ENCODE measurements at regions not wholly inside any gene's neighbourhood (a gene's known extent, or its start where the extent isn't known, plus 50 kb on each side); places are given as distances from the start of the nearest gene placed in this dataset.
"Not testable (repeated sequence)": the region's sequence is repeated elsewhere in the genome, so short reads cannot be mapped to it uniquely, and the experiment has no call there.

DNA sequence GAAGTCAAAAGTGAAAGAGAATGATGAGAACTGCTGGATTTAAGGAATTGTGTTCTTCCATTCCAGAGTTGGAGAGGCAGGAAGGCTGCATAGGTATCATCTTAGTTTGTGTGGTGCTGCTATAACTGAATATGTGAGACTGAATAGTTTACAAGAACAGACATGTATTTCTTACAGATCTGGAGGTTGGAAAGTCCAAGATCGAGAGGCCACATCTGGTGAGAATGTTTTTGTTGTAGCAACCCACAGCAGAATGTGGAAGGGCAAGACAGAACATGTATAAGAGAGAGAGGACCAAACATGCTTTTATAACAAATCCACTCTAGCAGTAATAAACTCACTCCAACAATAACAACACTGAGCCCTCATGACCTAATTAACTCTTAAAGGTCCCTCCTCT is 408.6 kb downstream of the FAM47B start:
- no peak for ATAC-seq (replicated peaks in 1 of 2)
- H3K4me3 Mint-ChIP-seq = no peak overlapping the region

GRCh38 chrX:35351795-35352483 is 409.3 kb downstream of the FAM47B start:
- Mint-ChIP-seq H3K27ac (no peak overlapping the region), H3K27me3 (ENCODE audit: low read depth) (no peaks in the 10 kb centered on the region), H3K4me1 (ENCODE audit: low read depth) (no peaks in the 10 kb centered on the region), H3K36me3 (ENCODE audit: insufficient read depth in 2 of 2) (no peaks in the 10 kb centered on the region), H3K9me3 (peaks cover 3 to 8% of the 10 kb centered on the region in 2 donors), H3K4me3 (no peak overlapping the region)
- DNase-seq = no peak
- ATAC-seq (replicated peaks in 1 of 2) = no peak

More for the DNA sequence above, 408.6 kb downstream of the FAM47B start:
- no peaks in the 10 kb centered on the region for H3K36me3 Mint-ChIP-seq (ENCODE audit: insufficient read depth in 2 of 2)
- no peaks in the 10 kb centered on the region for H3K27me3 Mint-ChIP-seq (ENCODE audit: low read depth)
- DNase-seq = no peak
- H3K27ac Mint-ChIP-seq = no peak overlapping the region
- H3K4me1 Mint-ChIP-seq (ENCODE audit: low read depth) = no peaks in the 10 kb centered on the region
- peaks cover 2 to 8% of the 10 kb centered on the region in 2 donors for H3K9me3 Mint-ChIP-seq

DNA sequence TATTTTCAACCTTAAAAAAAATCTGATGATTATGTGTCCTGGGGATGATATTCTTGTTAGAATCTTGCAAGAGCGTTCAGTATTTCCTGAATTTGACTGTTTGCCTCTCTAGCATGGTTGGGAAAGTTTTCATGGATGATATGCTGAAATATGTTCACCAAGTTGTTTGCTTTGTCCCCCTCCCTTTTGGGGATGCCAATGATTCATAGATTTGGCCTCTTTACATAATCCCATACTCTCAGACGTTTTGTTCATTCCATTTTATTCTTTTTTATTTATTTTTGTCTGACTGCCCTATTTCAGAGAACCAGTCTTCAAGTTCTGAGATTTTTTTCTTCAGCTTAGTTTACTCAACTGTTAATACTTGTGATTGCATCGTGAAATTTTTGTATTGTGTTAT is 415.1 kb downstream of the FAM47B start:
- DNase-seq (no peak), ATAC-seq (replicated peaks in 1 of 2) (no peak)
- Mint-ChIP-seq H3K36me3 (ENCODE audit: insufficient read depth in 2 of 2) (no peaks in the 10 kb centered on the region), H3K27ac (no peak overlapping the region), H3K4me1 (ENCODE audit: low read depth) (no peaks in the 10 kb centered on the region), H3K27me3 (ENCODE audit: low read depth) (no peaks in the 10 kb centered on the region), H3K9me3 (peaks cover 3 to 6% of the 10 kb centered on the region in 2 donors), H3K4me3 (no peak overlapping the region)

GRCh38 chrX:35362866-35363265 is 420.3 kb downstream of the FAM47B start:
- Mint-ChIP-seq H3K27ac (no peak overlapping the region), H3K9me3 (peaks cover 0 to 3% of the 10 kb centered on the region in 2 donors), H3K4me3 (no peak overlapping the region), H3K36me3 (ENCODE audit: insufficient read depth in 2 of 2) (no peaks in the 10 kb centered on the region), H3K27me3 (ENCODE audit: low read depth) (no peaks in the 10 kb centered on the region), H3K4me1 (ENCODE audit: low read depth) (no peaks in the 10 kb centered on the region)
- ATAC-seq (replicated peaks in 1 of 2) = no peak
- no peak for DNase-seq

GRCh38 chrX:35374116-35374515 is 424.0 kb upstream of the MAGEB16 start:
- DNase-seq (no peak), ATAC-seq (replicated peaks in 1 of 2) (no peak)
- peaks cover 0 to 3% of the 10 kb centered on the region in 2 donors for H3K9me3 Mint-ChIP-seq
- H3K36me3 Mint-ChIP-seq (ENCODE audit: insufficient read depth in 2 of 2) = no peaks in the 10 kb centered on the region
- no peak overlapping the region for H3K4me3 Mint-ChIP-seq
- no peak overlapping the region for H3K27ac Mint-ChIP-seq
- no peaks in the 10 kb centered on the region for H3K4me1 Mint-ChIP-seq (ENCODE audit: low read depth)
- peaks cover 6% of the 10 kb centered on the region for H3K27me3 Mint-ChIP-seq (ENCODE audit: low read depth)

DNA sequence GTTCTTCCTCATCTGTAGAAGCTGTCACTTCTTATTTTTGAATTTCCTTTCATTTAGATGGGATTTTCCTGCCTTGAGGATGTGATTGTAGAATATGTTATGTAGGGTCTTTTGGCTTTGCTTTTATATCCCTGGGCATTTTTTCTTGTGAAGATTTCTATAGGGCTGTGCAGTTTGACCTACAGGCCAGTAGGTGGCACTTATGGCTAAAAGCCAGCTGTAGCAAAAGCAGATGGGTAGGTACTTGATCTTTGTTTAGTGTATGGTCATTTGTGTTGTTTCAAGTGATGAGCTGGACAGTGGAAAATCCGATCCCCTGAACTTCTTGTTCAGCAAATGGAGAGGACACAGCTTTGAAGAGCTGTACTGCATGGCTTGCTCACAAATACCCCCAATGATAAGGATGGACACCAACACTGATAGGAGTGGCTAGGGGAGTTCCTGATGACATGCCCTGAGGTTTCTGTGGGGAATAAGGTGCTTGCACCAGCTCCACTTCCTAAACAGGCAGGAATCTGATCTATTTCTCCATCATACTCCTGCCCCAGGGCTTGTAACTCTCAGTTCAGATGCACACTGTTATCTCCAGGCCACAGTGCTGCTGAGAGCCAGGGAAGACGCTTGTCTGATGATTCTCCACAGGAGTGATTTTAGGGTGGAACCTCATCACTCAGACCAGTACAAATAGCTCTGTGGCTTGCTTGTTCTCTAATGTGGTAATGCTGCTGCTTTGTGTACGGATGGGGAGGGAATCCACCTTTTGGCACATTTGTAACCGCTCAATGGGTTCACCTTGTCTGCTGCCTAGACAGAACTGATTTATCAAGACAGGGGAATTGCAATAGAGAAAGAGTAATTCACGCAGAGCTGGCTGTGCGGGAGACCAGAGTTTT is 417.1 kb upstream of the MAGEB16 start:
- Mint-ChIP-seq H3K36me3 (ENCODE audit: insufficient read depth in 2 of 2) (no peaks in the 10 kb centered on the region), H3K27me3 (ENCODE audit: low read depth) (peaks cover 6% of the 10 kb centered on the region), H3K4me3 (no peak overlapping the region), H3K4me1 (ENCODE audit: low read depth) (no peaks in the 10 kb centered on the region), H3K9me3 (peaks cover 3 to 4% of the 10 kb centered on the region in 2 donors), H3K27ac (no peak overlapping the region)
- DNase-seq (no peak), ATAC-seq (replicated peaks in 1 of 2) (no peak)

GRCh38 chrX:35381709-35382108 is 416.4 kb upstream of the MAGEB16 start:
- H3K4me1 Mint-ChIP-seq (ENCODE audit: low read depth); H3K36me3 Mint-ChIP-seq (ENCODE audit: insufficient read depth in 2 of 2); H3K9me3 Mint-ChIP-seq; H3K27ac Mint-ChIP-seq; H3K4me3 Mint-ChIP-seq; DNase-seq; ATAC-seq (replicated peaks in 1 of 2); H3K27me3 Mint-ChIP-seq (ENCODE audit: low read depth): not testable (repeated sequence)

DNA sequence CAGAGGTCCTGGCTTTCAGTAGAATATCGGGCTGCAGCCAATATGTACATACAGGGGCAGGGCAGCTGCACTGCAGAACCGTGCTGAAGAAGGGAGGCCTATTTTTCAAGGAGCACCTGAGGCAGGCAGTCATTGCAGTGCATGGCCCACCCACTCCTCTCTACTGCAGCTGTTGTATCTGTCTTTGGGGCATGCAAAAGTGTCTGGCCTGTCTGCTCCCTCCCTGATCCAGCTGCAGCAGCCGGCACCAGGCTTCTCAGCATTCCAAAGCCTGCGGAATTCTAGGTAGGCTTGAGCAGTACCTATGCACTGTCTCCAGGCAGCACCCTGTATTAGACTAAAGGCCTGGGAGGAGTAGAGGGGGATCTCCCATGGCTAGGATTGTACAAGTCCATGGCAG is 415.2 kb upstream of the MAGEB16 start:
- Mint-ChIP-seq H3K27ac (no peak overlapping the region), H3K4me1 (ENCODE audit: low read depth) (no peaks in the 10 kb centered on the region), H3K4me3 (no peak overlapping the region), H3K36me3 (ENCODE audit: insufficient read depth in 2 of 2) (no peaks in the 10 kb centered on the region), H3K9me3 (peaks cover 0 to 4% of the 10 kb centered on the region in 2 donors), H3K27me3 (ENCODE audit: low read depth) (no peaks in the 10 kb centered on the region)
- DNase-seq = no peak
- no peak for ATAC-seq (replicated peaks in 1 of 2)

GRCh38 chrX:35392232-35392631 is 405.9 kb upstream of the MAGEB16 start:
- Mint-ChIP-seq H3K27me3 (ENCODE audit: low read depth) (no peaks in the 10 kb centered on the region), H3K4me1 (ENCODE audit: low read depth) (no peaks in the 10 kb centered on the region), H3K4me3 (no peak overlapping the region), H3K9me3 (peaks cover 0 to 2% of the 10 kb centered on the region in 2 donors), H3K36me3 (ENCODE audit: insufficient read depth in 2 of 2) (no peaks in the 10 kb centered on the region), H3K27ac (no peak overlapping the region)
- no peak for ATAC-seq (replicated peaks in 1 of 2)
- DNase-seq = no peak

- ATAC-seq (replicated peaks in 1 of 2) (no peak), DNase-seq (no peak)
- Mint-ChIP-seq H3K4me1 (ENCODE audit: low read depth) (no peaks in the 10 kb centered on the region), H3K27me3 (ENCODE audit: low read depth) (no peaks in the 10 kb centered on the region), H3K27ac (no peak overlapping the region), H3K36me3 (ENCODE audit: insufficient read depth in 2 of 2) (peaks cover 0 to 2% of the 10 kb centered on the region in 2 donors), H3K9me3 (peaks cover 2 to 3% of the 10 kb centered on the region in 2 donors), H3K4me3 (no peak overlapping the region)
These were observed 391.8 kb upstream of the MAGEB16 start for GRCh38 chrX:35406386-35406785.

DNA sequence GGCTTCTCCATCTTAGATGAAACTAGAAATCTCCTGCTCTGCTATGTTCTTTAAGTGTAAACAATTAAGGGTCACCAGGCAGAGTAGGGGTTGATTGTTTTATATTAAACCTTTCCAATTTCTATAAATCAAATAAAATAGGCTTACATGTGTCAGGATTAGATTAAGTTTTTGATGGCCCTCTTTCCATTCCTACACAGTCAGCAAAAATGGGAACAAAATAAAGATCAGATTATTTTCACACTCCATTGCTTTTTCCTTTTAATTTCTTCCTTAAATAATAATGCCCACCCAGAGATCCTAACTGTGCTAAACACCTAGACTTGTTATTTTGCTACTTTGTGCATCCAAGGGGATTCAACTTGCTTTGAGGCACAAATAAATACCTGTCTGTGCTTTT is 381.4 kb upstream of the MAGEB16 start:
- Mint-ChIP-seq H3K9me3 (peaks cover 5 to 8% of the 10 kb centered on the region in 2 donors), H3K36me3 (ENCODE audit: insufficient read depth in 2 of 2) (peaks cover 0 to 2% of the 10 kb centered on the region in 2 donors), H3K4me3 (no peak overlapping the region), H3K27ac (no peak overlapping the region), H3K4me1 (ENCODE audit: low read depth) (no peaks in the 10 kb centered on the region), H3K27me3 (ENCODE audit: low read depth) (no peaks in the 10 kb centered on the region)
- DNase-seq (no peak), ATAC-seq (replicated peaks in 1 of 2) (no peak)

DNA sequence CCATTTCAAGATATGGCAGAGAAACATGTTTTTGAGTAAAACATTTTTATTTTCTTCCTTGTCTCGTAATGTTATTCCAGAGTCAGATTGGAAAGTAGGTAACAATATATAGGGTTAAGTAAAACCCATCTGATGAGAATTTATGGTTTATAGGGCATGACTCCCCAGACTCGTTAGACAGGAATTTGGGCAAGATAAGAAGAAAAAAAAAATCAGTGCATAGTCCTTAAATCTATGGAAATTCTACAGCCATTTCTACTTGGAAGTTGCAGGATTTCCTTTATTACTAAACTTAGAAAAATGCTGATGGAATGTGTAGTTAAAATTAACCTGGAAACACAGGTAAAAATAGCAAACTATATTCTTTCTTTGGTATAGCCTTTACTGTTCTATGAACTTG is 366.1 kb upstream of the MAGEB16 start:
- H3K27me3 Mint-ChIP-seq (ENCODE audit: low read depth) = no peaks in the 10 kb centered on the region
- ATAC-seq (replicated peaks in 1 of 2) (no peak), DNase-seq (no peak)
- peaks cover 0 to 1% of the 10 kb centered on the region in 2 donors for H3K36me3 Mint-ChIP-seq (ENCODE audit: insufficient read depth in 2 of 2)
- no peak overlapping the region for H3K27ac Mint-ChIP-seq
- no peaks in the 10 kb centered on the region for H3K4me1 Mint-ChIP-seq (ENCODE audit: low read depth)
- peaks cover 0 to 2% of the 10 kb centered on the region in 2 donors for H3K9me3 Mint-ChIP-seq
- H3K4me3 Mint-ChIP-seq = no peak overlapping the region

DNA sequence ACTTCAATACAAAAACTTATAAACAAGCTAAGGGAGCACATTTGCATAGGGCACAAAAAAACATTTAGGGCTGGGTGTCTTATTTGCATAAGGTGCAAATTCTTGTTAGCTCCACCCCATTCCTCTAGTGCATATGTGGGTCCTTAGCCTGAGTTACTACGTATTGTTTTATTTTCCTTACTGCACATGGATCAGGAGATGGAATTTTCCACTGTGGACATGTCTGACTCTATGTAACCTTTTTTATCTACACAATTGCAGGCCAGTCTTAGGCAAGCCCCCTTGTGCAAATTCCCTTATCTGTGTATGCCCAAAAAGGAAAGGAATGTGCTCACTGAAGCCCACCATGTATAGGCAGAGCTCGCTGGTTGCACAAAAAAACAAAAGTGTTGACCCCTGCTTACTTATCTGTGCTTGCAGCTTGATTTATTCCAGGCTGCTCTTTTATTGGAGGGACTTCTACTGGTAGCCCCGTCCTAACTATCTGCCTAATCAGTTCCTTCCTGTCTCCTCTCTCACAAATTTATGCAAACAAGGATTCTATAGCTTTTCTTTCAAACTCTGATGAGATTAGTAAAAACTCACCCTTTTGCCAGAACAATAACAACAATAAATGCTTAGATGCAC is 359.0 kb upstream of the MAGEB16 start:
- H3K4me1 Mint-ChIP-seq (ENCODE audit: low read depth) = no peaks in the 10 kb centered on the region
- no peak for DNase-seq
- no peak overlapping the region for H3K27ac Mint-ChIP-seq
- no peaks in the 10 kb centered on the region for H3K27me3 Mint-ChIP-seq (ENCODE audit: low read depth)
- no peak for ATAC-seq (replicated peaks in 1 of 2)
- H3K36me3 Mint-ChIP-seq (ENCODE audit: insufficient read depth in 2 of 2) = peaks cover 0 to 2% of the 10 kb centered on the region in 2 donors
- peaks cover 0 to 1% of the 10 kb centered on the region in 2 donors for H3K9me3 Mint-ChIP-seq
- H3K4me3 Mint-ChIP-seq = no peak overlapping the region

All from activated T-cell treated with anti-CD3 and anti-CD28 coated beads, Interleukin-2, amount 50 U/mL, for 72 hours (primary cell).